Fibroblast of pulmonary artery (primary cell): ENCODE measurements at regions not wholly inside any gene's neighbourhood (a gene's known extent, or its start where the extent isn't known, plus 50 kb on each side); places are given as distances from the start of the nearest gene placed in this dataset.
"Not testable (repeated sequence)": the region's sequence is repeated elsewhere in the genome, so short reads cannot be mapped to it uniquely, and the experiment has no call there.

ENCODE experiments used
- DNase-seq: peaks from one replicate; pipeline ENCODE4 v3.0.0-alpha.2; 2010; ENCODE audit warnings: low read depth
- H3K4me3 ChIP-seq: replicated peaks from 2 replicates; pipeline ENCODE4 v1.5.1; 2011; ENCODE audit warnings: low read depth, mild to moderate bottlenecking, control low read depth, low read length, moderate library complexity
- CTCF ChIP-seq: IDR thresholded peaks from 2 replicates; pipeline ENCODE4 v1.5.1; 2011; ENCODE audit warnings: mild to moderate bottlenecking, control low read depth, low read length, inconsistent platforms; ENCODE audit errors: missing control alignments

GRCh38 chrX:74187211-74187610 lies 116.8 kb upstream of the ZCCHC13 start:
- no peak overlapping the region for H3K4me3 ChIP-seq
- TF ChIP-seq CTCF: no peak
- DNase-seq: no peak

- not testable (repeated sequence) for H3K4me3 ChIP-seq, DNase-seq
Measured at GRCh38 chrX:74183047-74183446, 120.9 kb upstream of the ZCCHC13 start.

GRCh38 chrX:74181976-74182375 lies 122.0 kb upstream of the ZCCHC13 start:
- H3K4me3 ChIP-seq, DNase-seq: not testable (repeated sequence)

GRCh38 chrX:74180716-74181115 lies 123.3 kb upstream of the ZCCHC13 start:
- no peak overlapping the region for H3K4me3 ChIP-seq
- no peak for TF ChIP-seq CTCF
- no peak for DNase-seq

DNA sequence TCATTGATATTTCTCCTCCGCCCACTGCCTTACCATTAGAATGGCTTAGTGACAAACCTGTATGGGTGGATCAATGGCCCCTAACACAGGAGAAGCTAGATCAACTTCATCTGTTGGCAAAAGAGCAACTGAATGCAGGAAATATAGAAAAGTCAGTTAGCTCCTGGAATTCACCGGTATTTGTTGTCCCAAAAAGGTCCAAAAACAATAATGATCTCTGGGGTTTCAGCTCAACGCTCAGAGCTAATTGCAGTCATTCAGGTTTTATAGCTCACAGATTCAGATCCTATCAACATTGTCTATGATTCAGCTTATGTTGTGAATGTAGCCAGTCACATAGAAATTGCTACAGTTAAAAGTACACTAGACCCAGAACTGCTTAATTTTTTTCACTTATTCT lies 124.0 kb upstream of the ZCCHC13 start:
- H3K4me3 ChIP-seq: no peak overlapping the region
- TF ChIP-seq CTCF: no peak
- no peak for DNase-seq

DNA sequence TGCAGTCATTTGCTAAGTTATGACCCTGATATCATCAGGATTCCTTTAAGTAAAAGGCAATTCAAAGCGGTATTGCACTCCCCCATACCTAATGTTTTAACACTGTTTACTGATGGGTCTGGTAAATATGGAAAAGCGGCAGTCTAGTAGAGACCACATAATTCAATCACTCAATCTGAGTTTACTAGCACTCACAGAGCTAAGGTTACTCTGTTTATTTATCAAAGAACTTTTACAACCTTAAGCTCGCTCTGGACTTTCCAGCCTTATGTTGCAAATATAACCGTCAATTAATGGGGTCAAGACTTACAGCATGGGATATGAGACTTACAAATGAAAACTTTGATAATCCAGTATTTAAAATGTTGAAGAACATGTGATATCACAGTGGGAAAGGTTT lies 124.5 kb upstream of the ZCCHC13 start:
- TF ChIP-seq CTCF: no peak
- no peak for DNase-seq
- no peak overlapping the region for H3K4me3 ChIP-seq

GRCh38 chrX:74179071-74179470 lies 124.9 kb upstream of the ZCCHC13 start:
- H3K4me3 ChIP-seq: no peak overlapping the region
- DNase-seq: peak; percentile 34
- TF ChIP-seq CTCF: no peak

GRCh38 chrX:74178536-74178935 lies 125.4 kb upstream of the ZCCHC13 start:
- H3K4me3 ChIP-seq: no peak overlapping the region
- no peak for DNase-seq
- no peak for TF ChIP-seq CTCF
